Effector CD4-positive, alpha-beta T cell (primary cell): ENCODE measurements at regions not wholly inside any gene's neighbourhood (a gene's known extent, or its start where the extent isn't known, plus 50 kb on each side); places are given as distances from the start of the nearest gene placed in this dataset.

Source experiments
- DNase-seq: peaks from one replicate; pipeline ENCODE4 v3.0.0-alpha.2; 2020

DNA sequence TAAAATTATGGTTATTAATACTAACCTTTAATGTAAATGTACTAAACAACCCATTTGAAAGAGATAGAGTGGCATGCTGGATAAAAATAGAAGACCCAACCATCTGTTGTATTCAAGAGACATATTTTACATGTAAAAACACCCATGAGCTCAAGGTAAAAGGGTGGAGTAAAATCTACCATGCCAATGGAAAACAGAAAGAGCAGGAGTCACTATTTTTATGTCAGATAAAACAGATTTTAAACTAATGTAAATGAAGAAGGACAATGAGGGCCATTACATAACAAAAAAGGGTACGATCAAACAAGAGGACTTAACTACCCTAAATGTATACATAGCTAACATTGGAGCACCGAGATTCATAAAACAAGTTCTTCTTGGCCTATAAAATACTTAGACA lies 66.3 kb downstream of the ITM2A start:
- no peak for DNase-seq

DNA sequence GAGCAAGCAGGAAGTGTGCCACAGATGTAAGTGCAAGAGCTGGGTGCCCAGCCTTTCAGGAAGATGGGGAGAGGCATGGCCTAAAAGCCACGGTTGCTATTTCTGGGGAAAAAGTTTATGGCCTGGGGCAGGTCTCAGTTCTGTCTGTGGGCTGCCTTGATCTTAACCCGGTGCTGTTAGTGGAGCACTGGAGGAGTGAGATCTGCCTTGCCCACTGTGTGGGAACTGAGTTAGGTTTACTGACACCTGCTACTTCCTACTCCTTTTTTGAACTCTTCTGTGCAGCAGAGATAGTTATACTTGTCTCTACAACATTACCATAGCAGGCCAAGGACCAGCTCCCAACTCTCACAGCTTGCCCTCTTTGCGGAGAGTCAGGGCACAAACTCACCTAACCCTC lies 76.5 kb downstream of the ITM2A start:
- DNase-seq, result no peak

DNA sequence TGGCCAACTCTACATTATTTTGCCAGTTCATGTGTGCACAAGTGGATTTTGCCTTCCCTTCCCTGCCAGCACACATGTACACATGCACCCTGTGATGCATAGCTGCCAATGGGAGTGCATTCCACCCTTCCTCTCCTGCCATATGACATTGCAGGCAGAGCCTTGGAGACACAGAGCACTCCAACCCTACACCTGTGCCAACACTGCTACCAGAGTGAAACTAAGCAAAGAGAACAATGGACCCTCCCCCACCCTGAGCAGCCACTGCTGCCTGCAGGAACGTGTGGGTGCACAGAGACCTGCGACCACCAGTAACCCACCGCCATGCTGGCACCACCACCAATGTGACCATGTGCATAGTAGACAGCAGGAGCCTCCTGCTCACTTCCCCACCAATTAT lies 78.4 kb downstream of the ITM2A start:
- DNase-seq, result no peak

DNA sequence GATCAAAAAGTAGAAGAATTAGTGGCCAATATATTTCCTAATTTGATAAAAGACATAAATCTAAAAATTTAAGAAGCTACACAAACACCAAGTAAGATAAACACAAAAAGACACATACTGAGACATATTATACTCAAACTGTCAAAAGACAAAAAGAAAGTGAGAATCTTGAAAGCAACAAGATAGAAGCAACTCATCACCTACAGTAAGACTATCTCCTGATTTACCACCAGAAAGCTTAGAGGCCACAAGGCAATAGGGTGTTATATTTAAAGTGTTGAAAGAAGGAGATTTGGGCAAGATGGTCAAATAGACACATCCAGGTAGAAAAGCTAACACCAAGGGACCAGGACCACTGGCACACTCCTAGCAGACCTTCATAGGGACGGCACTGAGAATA lies 79.4 kb downstream of the ITM2A start:
- no peak for DNase-seq

DNA sequence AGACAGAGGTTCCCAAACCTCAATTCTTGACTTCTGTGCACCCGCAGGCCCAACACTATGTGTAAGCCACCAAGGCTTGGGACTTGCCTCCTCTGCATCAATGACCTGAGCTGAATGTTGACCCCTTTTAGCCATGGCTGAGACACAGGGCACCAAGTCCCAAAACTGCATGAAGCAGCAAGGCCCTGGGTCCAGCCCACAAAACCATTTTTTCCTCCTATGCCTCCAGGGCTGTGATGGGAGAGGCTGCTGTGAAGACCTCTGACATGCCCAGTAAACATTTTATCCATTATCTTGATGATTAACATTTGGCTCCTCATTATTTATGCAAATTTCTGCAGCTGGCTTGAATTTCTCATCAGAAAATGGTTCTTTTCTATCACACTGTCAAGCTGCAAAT lies 85.4 kb downstream of the ITM2A start:
- DNase-seq, result no peak

DNA sequence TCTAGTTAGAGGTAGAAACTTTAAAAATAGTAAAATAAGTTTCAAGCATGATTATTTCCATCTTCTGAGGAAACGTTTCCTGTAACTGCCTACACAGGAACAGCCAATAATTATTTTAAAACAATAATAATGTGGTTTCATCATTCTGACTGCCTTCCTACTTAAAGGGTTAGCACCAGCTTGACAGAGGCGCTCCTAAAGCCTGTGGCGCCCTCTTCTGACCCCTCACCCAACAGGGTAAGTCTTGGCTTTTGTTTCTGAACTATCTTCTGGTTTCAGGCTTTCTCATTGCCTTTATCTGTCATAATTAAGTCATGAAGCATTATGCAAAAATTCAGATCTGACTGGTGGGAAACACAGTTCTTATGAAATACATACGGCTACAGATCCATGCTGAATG lies 96.7 kb downstream of the ITM2A start:
- DNase-seq, result peak; percentile 64

DNA sequence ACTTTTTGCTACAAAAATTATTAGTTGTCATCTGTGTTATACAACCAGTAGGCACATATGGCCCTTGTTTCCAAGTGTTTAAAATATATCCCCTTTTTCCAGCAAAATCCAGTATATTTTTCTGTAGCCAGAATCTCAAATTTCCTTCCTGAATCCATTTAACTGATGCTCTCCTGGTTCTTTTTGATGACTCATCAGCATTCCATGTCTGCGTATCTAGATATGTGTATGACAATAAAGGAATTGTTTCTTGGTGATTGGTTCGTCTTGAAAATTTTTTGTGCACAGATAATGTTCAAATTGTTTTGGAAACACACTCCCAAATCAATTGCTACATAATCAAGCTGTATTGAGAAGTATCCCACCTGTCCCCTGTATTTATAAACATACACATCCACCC lies 98.3 kb downstream of the ITM2A start:
- no peak for DNase-seq

DNA sequence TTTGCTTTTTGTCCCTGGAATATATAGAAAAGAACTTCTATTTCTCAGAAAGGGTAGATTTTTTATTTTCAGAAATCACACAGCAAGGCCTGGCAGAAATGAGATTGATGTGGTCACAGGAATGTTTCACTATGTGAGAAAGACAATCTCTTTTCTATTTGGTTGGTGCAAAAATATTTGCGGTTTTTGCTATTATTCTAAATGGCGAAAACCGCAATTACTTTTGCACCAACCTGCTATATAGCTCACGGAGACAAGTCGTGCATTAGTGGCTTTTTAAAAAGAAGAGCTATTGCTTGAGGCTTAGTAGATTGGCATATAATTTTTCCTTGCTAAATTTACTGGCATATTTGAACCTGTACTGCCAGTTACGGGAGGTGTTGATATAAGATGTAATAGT lies 100.4 kb downstream of the ITM2A start:
- no peak for DNase-seq

DNA sequence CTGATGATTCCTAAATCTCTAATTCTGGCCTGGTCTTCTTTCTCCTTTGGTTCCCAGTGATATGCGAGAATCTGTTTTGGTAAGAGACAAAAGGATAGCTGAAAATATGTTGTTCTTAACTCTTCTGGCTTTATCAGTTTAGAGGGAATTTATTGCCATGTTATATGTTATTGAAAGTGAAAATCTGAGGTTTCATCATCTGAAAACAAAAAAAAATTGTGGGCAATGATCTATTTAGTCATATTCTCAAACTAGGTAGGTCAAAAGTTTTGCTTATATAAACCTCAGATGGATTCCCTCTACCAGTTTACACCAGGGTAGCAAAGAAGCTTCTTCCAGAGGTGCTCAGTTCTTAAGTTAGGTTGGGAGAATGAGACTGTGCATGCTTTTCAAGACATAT lies 103.6 kb downstream of the ITM2A start:
- no peak for DNase-seq

DNA sequence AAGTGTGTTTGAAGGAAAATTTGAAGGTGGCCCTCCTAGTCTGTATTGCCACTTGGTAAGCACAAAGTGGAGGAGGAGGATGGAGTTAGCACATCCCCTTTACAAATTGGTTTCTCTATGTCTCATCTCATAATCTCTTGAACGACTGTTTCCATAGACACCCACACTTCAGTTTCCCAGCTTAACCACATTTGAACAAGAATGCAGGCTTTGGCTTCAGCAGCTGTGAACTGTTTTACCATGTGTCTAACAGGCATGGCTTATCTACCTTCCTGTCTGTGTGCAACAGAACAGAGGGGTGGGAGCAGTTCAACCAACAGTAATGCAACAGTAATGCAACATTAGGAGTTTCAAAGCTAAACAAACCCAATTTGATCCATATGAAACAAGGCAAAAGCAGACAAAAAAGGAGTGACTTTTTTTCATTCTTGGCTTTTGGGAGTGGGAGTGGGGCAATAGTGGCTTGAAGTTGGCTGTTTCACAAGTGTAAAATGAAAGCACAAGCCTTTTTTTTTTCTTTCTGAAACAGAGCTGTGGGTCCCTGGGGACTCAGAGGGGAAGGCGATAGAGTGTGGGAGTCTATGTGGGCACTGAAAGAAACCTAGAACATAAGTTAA lies 108.0 kb downstream of the ITM2A start:
- peak; percentile 37 for DNase-seq

DNA sequence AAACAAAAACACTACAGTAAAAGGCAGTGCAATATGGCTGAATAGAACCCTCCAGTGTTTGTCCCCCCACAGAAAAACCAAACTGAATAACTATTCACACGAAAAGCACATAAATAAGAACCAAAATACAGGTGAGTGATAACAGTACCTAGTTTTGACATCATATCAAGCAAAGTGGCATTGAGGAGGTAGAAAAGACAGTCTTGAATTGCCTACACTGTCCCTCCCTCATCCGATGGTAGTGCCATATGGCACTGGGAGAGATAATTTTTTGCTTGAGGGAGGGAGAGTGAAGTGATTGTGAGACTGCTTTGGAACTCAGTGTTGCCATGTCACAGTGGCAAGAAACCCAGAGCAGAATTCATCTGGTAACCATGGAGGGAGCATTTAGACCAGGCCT lies 99.2 kb downstream of the GPR174 start:
- no peak for DNase-seq

DNA sequence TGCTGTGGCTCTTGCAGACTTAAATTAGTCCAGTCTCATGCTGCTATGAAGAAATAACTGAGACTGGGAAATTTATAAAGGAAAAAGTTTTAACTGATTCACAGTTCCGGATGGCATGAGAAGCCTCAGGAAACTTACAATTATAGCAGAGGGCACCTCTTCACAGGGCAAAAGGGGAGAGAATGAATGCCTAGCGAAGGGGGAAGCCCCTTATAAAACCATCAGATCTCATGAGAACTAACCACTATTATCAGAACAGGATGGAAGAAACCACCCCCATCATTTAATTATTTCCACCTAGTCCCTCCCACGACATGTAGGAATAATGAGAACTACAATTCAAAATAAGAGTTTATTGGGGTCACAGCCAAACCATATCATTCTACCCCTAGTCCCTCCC lies 91.4 kb downstream of the GPR174 start:
- no peak for DNase-seq

DNA sequence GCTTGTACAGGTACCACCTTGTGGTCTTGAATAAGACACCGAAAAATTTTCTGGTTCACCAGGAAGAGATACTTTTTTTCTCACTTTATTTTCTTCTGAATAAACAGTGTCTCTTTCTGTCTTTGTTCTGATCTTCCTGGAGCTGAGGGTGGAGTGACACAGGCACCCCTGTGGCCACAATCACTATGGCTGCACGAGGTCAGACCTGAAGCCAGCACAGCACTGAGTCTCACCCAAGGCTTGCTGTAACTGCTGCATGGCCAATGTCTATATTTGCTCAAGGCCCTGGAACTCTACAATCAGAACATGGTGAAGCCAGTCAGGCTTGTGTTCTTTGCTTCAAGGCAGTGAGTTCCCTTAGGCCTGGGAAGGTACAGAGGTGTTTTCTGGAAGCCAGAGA lies 87.2 kb downstream of the GPR174 start:
- no peak for DNase-seq
